ENCODE measurements at regions not wholly inside any gene's neighbourhood (a gene's known extent, or its start where the extent isn't known, plus 50 kb on each side); places are given as distances from the start of the nearest gene placed in this dataset.

GRCh38 chr11:15523543-15523942, 408.8 kb downstream of the INSC start:
- peaks cover 0 to 40% (median 17%) of the 10 kb centered on the region in 12 donors for H3K9me3 ChIP-seq
- TF ChIP-seq CTCF (IDR thresholded peaks at IDR 0.05), result no peak
- TF ChIP-seq POLR2A (IDR thresholded peaks at IDR 0.05), result no peak
- no peak for DNase-seq
- H3K27ac ChIP-seq, result no peak overlapping the region
- no peak overlapping the region for H3K4me3 ChIP-seq
- H3K4me1 ChIP-seq, result no peaks in the 10 kb centered on the region
- H3K36me3 ChIP-seq, result no peaks in the 10 kb centered on the region
- intact Hi-C loops (cut with DNase I), result no loop called here
- H3K27me3 ChIP-seq, result no peaks in the 10 kb centered on the region
- no peak for ATAC-seq
- 79 to 91% (median 88%) methylated on average over 2 of the region's 2 CpGs for WGBS, 4 donors

- TF ChIP-seq CTCF (IDR thresholded peaks at IDR 0.05) (no peak), POLR2A (IDR thresholded peaks at IDR 0.05) (no peak)
- Histone ChIP-seq H3K27me3 (no peaks in the 10 kb centered on the region), H3K4me3 (no peak overlapping the region), H3K36me3 (no peaks in the 10 kb centered on the region), H3K27ac (no peak overlapping the region), H3K9me3 (peaks cover 0 to 40% (median 17%) of the 10 kb centered on the region in 12 donors), H3K4me1 (no peaks in the 10 kb centered on the region)
- intact Hi-C loops (cut with DNase I), result no loop called here
- 71 to 85% (median 75%) methylated on average over 1 of the region's 1 CpG for WGBS, 4 donors
- ATAC-seq (no peak), DNase-seq (no peak)
These were observed 410.9 kb downstream of the INSC start for GRCh38 chr11:15525582-15525981.

GRCh38 chr11:15526032-15526431, 411.3 kb downstream of the INSC start:
- Histone ChIP-seq H3K27ac (no peak overlapping the region), H3K4me3 (no peak overlapping the region), H3K27me3 (no peaks in the 10 kb centered on the region), H3K36me3 (no peaks in the 10 kb centered on the region), H3K9me3 (peaks cover 0 to 39% (median 17%) of the 10 kb centered on the region in 12 donors), H3K4me1 (no peaks in the 10 kb centered on the region)
- ATAC-seq (no peak), DNase-seq (no peak)
- 76 to 86% (median 81%) methylated on average over 2 of the region's 2 CpGs for WGBS, 4 donors
- no peak for TF ChIP-seq POLR2A (IDR thresholded peaks at IDR 0.05)
- TF ChIP-seq CTCF (IDR thresholded peaks at IDR 0.05), result no peak
- intact Hi-C loops (cut with DNase I), result no loop called here

GRCh38 chr11:15526859-15527450, 412.2 kb downstream of the INSC start:
- Histone ChIP-seq H3K27me3 (no peaks in the 10 kb centered on the region), H3K4me1 (no peaks in the 10 kb centered on the region), H3K36me3 (no peaks in the 10 kb centered on the region), H3K9me3 (peaks cover 0 to 37% (median 17%) of the 10 kb centered on the region in 12 donors), H3K4me3 (no peak overlapping the region), H3K27ac (no peak overlapping the region)
- ATAC-seq (no peak), DNase-seq (no peak)
- TF ChIP-seq POLR2A (IDR thresholded peaks at IDR 0.05) (no peak), CTCF (IDR thresholded peaks at IDR 0.05) (no peak)
- WGBS, 4 donors, result 49 to 86% (median 64%) methylated on average over 2 of the region's 2 CpGs
- intact Hi-C loops (cut with DNase I), result no loop called here
